ENCODE measurements at regions not wholly inside any gene's neighbourhood (a gene's known extent, or its start where the extent isn't known, plus 50 kb on each side); places are given as distances from the start of the nearest gene placed in this dataset.

GRCh38 chr10:121043124-121043849 is 192.1 kb downstream of the WDR11 start:
- H3K36me3 ChIP-seq (ENCODE audit: control insufficient read depth in 2 of 2, insufficient read depth in 2 of 2, low read length in 1 of 2) = no peaks in the 10 kb centered on the region
- no peak overlapping the region for H3K27ac ChIP-seq (ENCODE audit: low read depth in 2 of 2, low read length in 1 of 2)
- H3K27me3 ChIP-seq (ENCODE audit: control insufficient read depth in 1 of 2, insufficient read depth in 2 of 2, low read length in 2 of 2) = no peaks in the 10 kb centered on the region
- H3K4me3 ChIP-seq (ENCODE audit: low read depth in 1 of 2, low read length in 2 of 2) = no peak overlapping the region
- no peaks in the 10 kb centered on the region for H3K4me1 ChIP-seq (ENCODE audit: control insufficient read depth in 2 of 2, insufficient read depth in 2 of 2, low read length in 1 of 2)
- 59 to 69% methylated on average over 20 of the region's 20 CpGs for WGBS, 2 donors
- no peaks in the 10 kb centered on the region for H3K9me3 ChIP-seq (ENCODE audit: control insufficient read depth in 2 of 2, insufficient read depth in 1 of 2, low read depth in 1 of 2, low read length in 1 of 2)

DNA sequence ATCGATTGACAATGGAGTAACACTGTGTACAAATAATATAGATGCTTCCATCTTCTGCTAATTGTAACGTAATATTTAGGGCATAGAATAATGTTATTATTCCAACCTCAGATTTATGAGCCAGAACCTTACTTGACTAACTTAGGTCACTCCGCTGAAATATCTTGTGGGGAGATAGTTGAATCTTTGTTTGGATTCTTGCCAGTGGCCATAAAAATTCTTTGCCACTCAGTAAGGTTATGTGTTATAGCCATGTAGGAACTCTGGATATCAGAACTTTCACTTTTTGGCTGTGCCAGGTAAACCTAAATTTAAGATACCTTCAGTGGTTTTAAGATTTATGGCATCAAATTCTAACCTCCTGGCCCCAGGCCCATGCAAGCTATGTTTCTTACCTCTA is 197.6 kb downstream of the WDR11 start:
- Histone ChIP-seq H3K4me1 (ENCODE audit: control insufficient read depth in 2 of 2, insufficient read depth in 2 of 2, low read length in 1 of 2) (no peaks in the 10 kb centered on the region), H3K9me3 (ENCODE audit: control insufficient read depth in 2 of 2, insufficient read depth in 1 of 2, low read depth in 1 of 2, low read length in 1 of 2) (no peaks in the 10 kb centered on the region), H3K27ac (ENCODE audit: low read depth in 2 of 2, low read length in 1 of 2) (no peak overlapping the region), H3K4me3 (ENCODE audit: low read depth in 1 of 2, low read length in 2 of 2) (no peak overlapping the region), H3K36me3 (ENCODE audit: control insufficient read depth in 2 of 2, insufficient read depth in 2 of 2, low read length in 1 of 2) (no peaks in the 10 kb centered on the region), H3K27me3 (ENCODE audit: control insufficient read depth in 1 of 2, insufficient read depth in 2 of 2, low read length in 2 of 2) (no peaks in the 10 kb centered on the region)
- 83 to 93% methylated on average over 3 of the region's 3 CpGs for WGBS, 2 donors

- Histone ChIP-seq H3K27ac (ENCODE audit: low read depth in 2 of 2, low read length in 1 of 2) (no peak overlapping the region), H3K4me1 (ENCODE audit: control insufficient read depth in 2 of 2, insufficient read depth in 2 of 2, low read length in 1 of 2) (peaks cover 0 to 2% of the 10 kb centered on the region in 2 donors), H3K4me3 (ENCODE audit: low read depth in 1 of 2, low read length in 2 of 2) (no peak overlapping the region), H3K36me3 (ENCODE audit: control insufficient read depth in 2 of 2, insufficient read depth in 2 of 2, low read length in 1 of 2) (no peaks in the 10 kb centered on the region), H3K27me3 (ENCODE audit: control insufficient read depth in 1 of 2, insufficient read depth in 2 of 2, low read length in 2 of 2) (no peaks in the 10 kb centered on the region), H3K9me3 (ENCODE audit: control insufficient read depth in 2 of 2, insufficient read depth in 1 of 2, low read depth in 1 of 2, low read length in 1 of 2) (no peaks in the 10 kb centered on the region)
- WGBS, 2 donors = 76 to 85% methylated on average over 2 of the region's 2 CpGs
These were observed 198.3 kb downstream of the WDR11 start for GRCh38 chr10:121049489-121049888.

DNA sequence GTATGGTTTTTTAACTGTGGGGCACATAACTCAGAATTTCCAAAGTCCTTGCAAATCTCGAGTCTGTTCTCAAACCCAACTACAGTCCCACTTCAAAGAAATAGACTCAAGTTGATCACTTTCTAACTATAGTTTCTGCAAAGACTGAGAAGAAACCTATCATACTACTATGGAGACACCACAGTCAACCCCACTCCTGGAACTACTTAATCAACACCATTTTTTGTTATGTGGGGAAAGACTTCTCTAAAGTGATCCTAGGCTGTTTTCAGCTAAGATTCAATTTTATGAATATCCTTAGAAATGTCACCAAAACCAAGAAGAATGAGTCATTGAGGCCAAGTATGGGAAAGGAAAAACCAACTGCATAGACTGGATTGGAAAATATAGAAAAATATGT is 198.8 kb downstream of the WDR11 start:
- Histone ChIP-seq H3K4me3 (ENCODE audit: low read depth in 1 of 2, low read length in 2 of 2) (no peak overlapping the region), H3K27ac (ENCODE audit: low read depth in 2 of 2, low read length in 1 of 2) (no peak overlapping the region), H3K27me3 (ENCODE audit: control insufficient read depth in 1 of 2, insufficient read depth in 2 of 2, low read length in 2 of 2) (no peaks in the 10 kb centered on the region), H3K9me3 (ENCODE audit: control insufficient read depth in 2 of 2, insufficient read depth in 1 of 2, low read depth in 1 of 2, low read length in 1 of 2) (no peaks in the 10 kb centered on the region), H3K36me3 (ENCODE audit: control insufficient read depth in 2 of 2, insufficient read depth in 2 of 2, low read length in 1 of 2) (no peaks in the 10 kb centered on the region), H3K4me1 (ENCODE audit: control insufficient read depth in 2 of 2, insufficient read depth in 2 of 2, low read length in 1 of 2) (peaks cover 0 to 2% of the 10 kb centered on the region in 2 donors)
- WGBS, 2 donors = 80 to 85% methylated on average over 1 of the region's 1 CpG

- WGBS, 2 donors = 89 to 91% methylated on average over 3 of the region's 3 CpGs
- no peaks in the 10 kb centered on the region for H3K36me3 ChIP-seq (ENCODE audit: control insufficient read depth in 2 of 2, insufficient read depth in 2 of 2, low read length in 1 of 2)
- H3K4me3 ChIP-seq (ENCODE audit: low read depth in 1 of 2, low read length in 2 of 2) = no peak overlapping the region
- H3K4me1 ChIP-seq (ENCODE audit: control insufficient read depth in 2 of 2, insufficient read depth in 2 of 2, low read length in 1 of 2) = peaks cover 0 to 2% of the 10 kb centered on the region in 2 donors
- H3K27me3 ChIP-seq (ENCODE audit: control insufficient read depth in 1 of 2, insufficient read depth in 2 of 2, low read length in 2 of 2) = no peaks in the 10 kb centered on the region
- H3K9me3 ChIP-seq (ENCODE audit: control insufficient read depth in 2 of 2, insufficient read depth in 1 of 2, low read depth in 1 of 2, low read length in 1 of 2) = no peaks in the 10 kb centered on the region
- no peak overlapping the region for H3K27ac ChIP-seq (ENCODE audit: low read depth in 2 of 2, low read length in 1 of 2)
These were observed 200.0 kb downstream of the WDR11 start for GRCh38 chr10:121051171-121051570.

DNA sequence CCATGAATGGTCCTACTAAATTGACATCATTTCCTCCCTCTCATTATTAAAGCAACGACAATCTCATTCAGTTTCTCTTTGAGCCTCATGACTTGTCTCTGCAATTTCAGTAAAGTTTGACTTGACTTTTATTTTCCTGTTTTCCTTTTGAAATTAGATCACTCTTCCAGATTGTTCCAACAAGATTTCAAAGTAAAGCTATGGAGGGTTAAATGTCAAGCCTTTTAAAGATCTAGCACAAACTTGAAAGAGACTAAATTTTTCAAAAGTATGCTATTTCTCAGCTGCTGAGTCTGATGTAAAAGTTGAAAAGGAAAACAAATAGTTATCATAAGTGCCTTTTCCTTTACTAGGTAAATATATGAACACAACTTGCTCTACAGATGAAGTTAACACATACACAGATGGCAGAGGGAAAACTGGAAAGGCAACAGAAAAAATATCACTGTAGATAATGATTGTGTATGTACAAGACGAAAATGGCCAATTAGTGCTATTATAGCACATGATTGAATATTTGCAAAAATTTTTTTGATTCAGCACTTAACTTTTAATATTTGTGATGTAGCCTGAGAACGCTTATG is 200.6 kb downstream of the WDR11 start:
- Histone ChIP-seq H3K27me3 (ENCODE audit: control insufficient read depth in 1 of 2, insufficient read depth in 2 of 2, low read length in 2 of 2) (no peaks in the 10 kb centered on the region), H3K36me3 (ENCODE audit: control insufficient read depth in 2 of 2, insufficient read depth in 2 of 2, low read length in 1 of 2) (no peaks in the 10 kb centered on the region), H3K9me3 (ENCODE audit: control insufficient read depth in 2 of 2, insufficient read depth in 1 of 2, low read depth in 1 of 2, low read length in 1 of 2) (no peaks in the 10 kb centered on the region), H3K4me1 (ENCODE audit: control insufficient read depth in 2 of 2, insufficient read depth in 2 of 2, low read length in 1 of 2) (peaks cover 0 to 2% of the 10 kb centered on the region in 2 donors), H3K27ac (ENCODE audit: low read depth in 2 of 2, low read length in 1 of 2) (no peak overlapping the region), H3K4me3 (ENCODE audit: low read depth in 1 of 2, low read length in 2 of 2) (no peak overlapping the region)
- 64 to 77% methylated on average over 3 of the region's 3 CpGs for WGBS, 2 donors

DNA sequence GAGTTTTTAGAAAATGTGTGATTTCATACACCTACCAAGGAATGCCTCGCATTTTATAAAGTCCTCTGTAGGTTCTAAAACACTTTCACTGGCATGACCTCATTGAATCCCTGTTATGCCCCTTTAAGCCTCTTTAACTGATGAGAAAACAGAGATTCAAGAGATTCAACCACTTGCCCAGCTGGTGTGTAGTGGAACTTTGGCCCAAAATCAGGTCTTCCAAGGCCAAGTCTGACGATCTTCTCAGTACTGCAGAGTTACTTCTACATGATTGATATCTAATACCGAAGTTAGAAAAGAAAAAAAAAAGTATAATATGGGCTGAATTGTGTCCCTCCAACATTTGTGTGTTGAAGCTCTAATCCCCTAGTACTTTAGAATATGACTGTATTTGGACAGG is 202.0 kb downstream of the WDR11 start:
- Histone ChIP-seq H3K4me3 (ENCODE audit: low read depth in 1 of 2, low read length in 2 of 2) (no peak overlapping the region), H3K27me3 (ENCODE audit: control insufficient read depth in 1 of 2, insufficient read depth in 2 of 2, low read length in 2 of 2) (no peaks in the 10 kb centered on the region), H3K36me3 (ENCODE audit: control insufficient read depth in 2 of 2, insufficient read depth in 2 of 2, low read length in 1 of 2) (no peaks in the 10 kb centered on the region), H3K4me1 (ENCODE audit: control insufficient read depth in 2 of 2, insufficient read depth in 2 of 2, low read length in 1 of 2) (peaks cover 0 to 2% of the 10 kb centered on the region in 2 donors), H3K9me3 (ENCODE audit: control insufficient read depth in 2 of 2, insufficient read depth in 1 of 2, low read depth in 1 of 2, low read length in 1 of 2) (no peaks in the 10 kb centered on the region), H3K27ac (ENCODE audit: low read depth in 2 of 2, low read length in 1 of 2) (no peak overlapping the region)
- 56 to 65% methylated on average over 3 of the region's 3 CpGs for WGBS, 2 donors

- H3K27ac ChIP-seq (ENCODE audit: low read depth in 2 of 2, low read length in 1 of 2) = peak overlapping the region in 1 of 2 donors; percentile 37
- no peaks in the 10 kb centered on the region for H3K9me3 ChIP-seq (ENCODE audit: control insufficient read depth in 2 of 2, insufficient read depth in 1 of 2, low read depth in 1 of 2, low read length in 1 of 2)
- 77 to 78% methylated on average over 5 of the region's 5 CpGs for WGBS, 2 donors
- H3K4me1 ChIP-seq (ENCODE audit: control insufficient read depth in 2 of 2, insufficient read depth in 2 of 2, low read length in 1 of 2) = peaks cover 2 to 4% of the 10 kb centered on the region in 2 donors
- no peaks in the 10 kb centered on the region for H3K36me3 ChIP-seq (ENCODE audit: control insufficient read depth in 2 of 2, insufficient read depth in 2 of 2, low read length in 1 of 2)
- H3K4me3 ChIP-seq (ENCODE audit: low read depth in 1 of 2, low read length in 2 of 2) = no peak overlapping the region
- H3K27me3 ChIP-seq (ENCODE audit: control insufficient read depth in 1 of 2, insufficient read depth in 2 of 2, low read length in 2 of 2) = no peaks in the 10 kb centered on the region
These were observed 203.7 kb downstream of the WDR11 start for GRCh38 chr10:121054874-121055273.

GRCh38 chr10:121057269-121057668 is 206.1 kb downstream of the WDR11 start:
- H3K4me3 ChIP-seq (ENCODE audit: low read depth in 1 of 2, low read length in 2 of 2) = no peak overlapping the region
- no peaks in the 10 kb centered on the region for H3K36me3 ChIP-seq (ENCODE audit: control insufficient read depth in 2 of 2, insufficient read depth in 2 of 2, low read length in 1 of 2)
- peaks cover 2 to 4% of the 10 kb centered on the region in 2 donors for H3K4me1 ChIP-seq (ENCODE audit: control insufficient read depth in 2 of 2, insufficient read depth in 2 of 2, low read length in 1 of 2)
- H3K27me3 ChIP-seq (ENCODE audit: control insufficient read depth in 1 of 2, insufficient read depth in 2 of 2, low read length in 2 of 2) = no peaks in the 10 kb centered on the region
- WGBS, 2 donors = 66 to 72% methylated on average over 4 of the region's 4 CpGs
- H3K9me3 ChIP-seq (ENCODE audit: control insufficient read depth in 2 of 2, insufficient read depth in 1 of 2, low read depth in 1 of 2, low read length in 1 of 2) = peaks cover 0 to 3% of the 10 kb centered on the region in 2 donors
- no peak overlapping the region for H3K27ac ChIP-seq (ENCODE audit: low read depth in 2 of 2, low read length in 1 of 2)

- no peaks in the 10 kb centered on the region for H3K36me3 ChIP-seq (ENCODE audit: control insufficient read depth in 2 of 2, insufficient read depth in 2 of 2, low read length in 1 of 2)
- H3K9me3 ChIP-seq (ENCODE audit: control insufficient read depth in 2 of 2, insufficient read depth in 1 of 2, low read depth in 1 of 2, low read length in 1 of 2) = peaks cover 0 to 3% of the 10 kb centered on the region in 2 donors
- WGBS, 2 donors = 86 to 89% methylated on average over 6 of the region's 6 CpGs
- no peaks in the 10 kb centered on the region for H3K27me3 ChIP-seq (ENCODE audit: control insufficient read depth in 1 of 2, insufficient read depth in 2 of 2, low read length in 2 of 2)
- H3K4me3 ChIP-seq (ENCODE audit: low read depth in 1 of 2, low read length in 2 of 2) = no peak overlapping the region
- peaks cover 2 to 4% of the 10 kb centered on the region in 2 donors for H3K4me1 ChIP-seq (ENCODE audit: control insufficient read depth in 2 of 2, insufficient read depth in 2 of 2, low read length in 1 of 2)
- no peak overlapping the region for H3K27ac ChIP-seq (ENCODE audit: low read depth in 2 of 2, low read length in 1 of 2)
These were observed 206.9 kb downstream of the WDR11 start for GRCh38 chr10:121058082-121058481.

All from esophagus (tissue), 2 donors.